Ovary (tissue), 3 donors: ENCODE measurements at regions not wholly inside any gene's neighbourhood (a gene's known extent, or its start where the extent isn't known, plus 50 kb on each side); places are given as distances from the start of the nearest gene placed in this dataset.
"Not testable (repeated sequence)": the region's sequence is repeated elsewhere in the genome, so short reads cannot be mapped to it uniquely, and the experiment has no call there.

ENCODE experiments used
- EP300 ChIP-seq: sonication (generic); formaldehyde crosslinking; IDR thresholded peaks from one replicate; pipeline ENCODE4 v1.6.1; 2017; ENCODE audit warnings: antibody characterized with exemption
- TF ChIP-seq, protein P1 (sequence below), 3 donors: fragments of 450-650 bp in 2 of 3; fragments of 200-600 bp in 1 of 3; IDR thresholded peaks; one replicate each; pipeline versions ENCODE4 v1.5.1 to v1.8.0; 2016 to 2022; ENCODE audit warnings: antibody characterized with exemption in 3 of 3, mild to moderate bottlenecking in 1 of 3
- donor health status: DM: no; HTN: no; CAD: no.

DNA sequence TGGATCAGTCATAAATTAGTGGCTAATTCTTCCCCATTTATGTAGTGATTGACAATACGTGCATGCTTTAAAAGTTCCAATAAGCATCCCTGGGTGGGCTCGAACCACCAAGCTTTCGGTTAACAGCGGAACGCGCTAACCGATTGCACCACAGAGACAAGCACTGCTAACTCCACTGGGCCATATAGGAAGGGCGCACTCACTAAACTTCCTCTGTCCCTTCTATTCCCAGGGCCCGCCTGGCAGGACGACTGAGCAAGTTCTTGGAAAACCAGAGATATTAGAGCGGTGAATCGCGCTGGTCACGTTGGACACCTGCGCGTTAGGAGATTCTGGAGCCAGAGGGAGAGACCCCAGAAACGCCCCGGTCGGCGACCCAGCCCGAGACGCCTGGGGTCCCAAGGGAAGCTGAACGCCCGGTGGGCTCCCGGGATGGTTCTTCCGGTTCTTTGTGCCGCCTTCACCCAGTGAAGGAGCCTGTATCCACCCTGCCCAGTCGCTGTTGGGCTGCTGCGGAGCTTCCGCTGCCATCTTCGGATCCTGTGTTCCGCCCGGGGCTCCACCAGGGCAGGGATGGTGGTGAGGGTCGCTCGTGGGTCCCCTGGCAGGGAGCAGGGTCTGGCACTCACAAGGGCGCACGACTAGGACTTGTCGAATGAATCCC lies 62.8 kb downstream of the PPIAL4A start:
- TF ChIP-seq, protein P1, sequence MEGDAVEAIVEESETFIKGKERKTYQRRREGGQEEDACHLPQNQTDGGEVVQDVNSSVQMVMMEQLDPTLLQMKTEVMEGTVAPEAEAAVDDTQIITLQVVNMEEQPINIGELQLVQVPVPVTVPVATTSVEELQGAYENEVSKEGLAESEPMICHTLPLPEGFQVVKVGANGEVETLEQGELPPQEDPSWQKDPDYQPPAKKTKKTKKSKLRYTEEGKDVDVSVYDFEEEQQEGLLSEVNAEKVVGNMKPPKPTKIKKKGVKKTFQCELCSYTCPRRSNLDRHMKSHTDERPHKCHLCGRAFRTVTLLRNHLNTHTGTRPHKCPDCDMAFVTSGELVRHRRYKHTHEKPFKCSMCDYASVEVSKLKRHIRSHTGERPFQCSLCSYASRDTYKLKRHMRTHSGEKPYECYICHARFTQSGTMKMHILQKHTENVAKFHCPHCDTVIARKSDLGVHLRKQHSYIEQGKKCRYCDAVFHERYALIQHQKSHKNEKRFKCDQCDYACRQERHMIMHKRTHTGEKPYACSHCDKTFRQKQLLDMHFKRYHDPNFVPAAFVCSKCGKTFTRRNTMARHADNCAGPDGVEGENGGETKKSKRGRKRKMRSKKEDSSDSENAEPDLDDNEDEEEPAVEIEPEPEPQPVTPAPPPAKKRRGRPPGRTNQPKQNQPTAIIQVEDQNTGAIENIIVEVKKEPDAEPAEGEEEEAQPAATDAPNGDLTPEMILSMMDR (IDR thresholded peaks at IDR 0.05): not testable (repeated sequence)
- TF ChIP-seq EP300: not testable (repeated sequence)
